ENCODE measurements at regions not wholly inside any gene's neighbourhood (a gene's known extent, or its start where the extent isn't known, plus 50 kb on each side); places are given as distances from the start of the nearest gene placed in this dataset.

GRCh38 chr20:30412972-30413371 lies 844.5 kb upstream of the DEFB115 start:
- TF ChIP-seq FOXP2 (optimal IDR thresholded peaks at IDR 0.05; ENCODE audit: borderline replicate concordance, extremely low read depth, extremely low read length, insufficient read depth) (no peak), TAF1 (IDR thresholded peaks at IDR 0.05; ENCODE audit: borderline replicate concordance, insufficient read depth, low read length) (no peak), POLR2AphosphoS5 (IDR thresholded peaks at IDR 0.05; ENCODE audit: low read depth, low read length) (no peak), SIN3A (IDR thresholded peaks at IDR 0.05; ENCODE audit: borderline replicate concordance, insufficient read depth, low read length) (no peak), REST (IDR thresholded peaks at IDR 0.05; ENCODE audit: insufficient read depth in 1 of 2, low read depth in 2 of 2, low read length in 2 of 2) (no peak)

- TF ChIP-seq SIN3A (IDR thresholded peaks at IDR 0.05; ENCODE audit: borderline replicate concordance, insufficient read depth, low read length) (no peak), TAF1 (IDR thresholded peaks at IDR 0.05; ENCODE audit: borderline replicate concordance, insufficient read depth, low read length) (no peak), REST (IDR thresholded peaks at IDR 0.05; ENCODE audit: insufficient read depth in 1 of 2, low read depth in 2 of 2, low read length in 2 of 2) (no peak), FOXP2 (optimal IDR thresholded peaks at IDR 0.05; ENCODE audit: borderline replicate concordance, extremely low read depth, extremely low read length, insufficient read depth) (no peak), POLR2AphosphoS5 (IDR thresholded peaks at IDR 0.05; ENCODE audit: low read depth, low read length) (no peak)
These were observed 838.0 kb upstream of the DEFB115 start for GRCh38 chr20:30419466-30419865.
